NCI-H2227 (cell line): ENCODE measurements at regions not wholly inside any gene's neighbourhood (a gene's known extent, or its start where the extent isn't known, plus 50 kb on each side); places are given as distances from the start of the nearest gene placed in this dataset.

Experiments
- DNase-seq: peaks from one replicate; lab custom pipeline; 2025; ENCODE audit not compliant: unreplicated experiment; lab: John Stamatoyannopoulos, UW

- no peak for DNase-seq
Observed at GRCh38 chr17:51486091-51486490, 225.7 kb downstream of the UTP18 start.

GRCh38 chr17:51486885-51487520 is 226.7 kb downstream of the UTP18 start:
- DNase-seq, result no peak

- peak; percentile 5 for DNase-seq
Observed at GRCh38 chr17:51487947-51488346, 227.6 kb downstream of the UTP18 start.

GRCh38 chr17:51491416-51491815 is 231.1 kb downstream of the UTP18 start:
- no peak for DNase-seq

- DNase-seq, result no peak
Observed at GRCh38 chr17:51493206-51493605, 232.9 kb downstream of the UTP18 start.

- peak; percentile 9 for DNase-seq
Observed at GRCh38 chr17:51496378-51496777, 236.0 kb downstream of the UTP18 start.

GRCh38 chr17:51499897-51500296 is 239.6 kb downstream of the UTP18 start:
- DNase-seq, result no peak

GRCh38 chr17:51500454-51500853 is 240.1 kb downstream of the UTP18 start:
- peak; percentile 23 for DNase-seq

- no peak for DNase-seq
Observed at GRCh38 chr17:51505450-51505849, 245.1 kb downstream of the UTP18 start.

GRCh38 chr17:51507444-51507843 is 247.1 kb downstream of the UTP18 start:
- no peak for DNase-seq

- DNase-seq, result no peak
Observed at GRCh38 chr17:51508048-51508447, 247.7 kb downstream of the UTP18 start.

- DNase-seq, result no peak
Observed at GRCh38 chr17:51510940-51511339, 250.6 kb downstream of the UTP18 start.

GRCh38 chr17:51512220-51512907 is 252.0 kb downstream of the UTP18 start:
- no peak for DNase-seq

- no peak for DNase-seq
Observed at GRCh38 chr17:51516924-51517323, 256.6 kb downstream of the UTP18 start.

GRCh38 chr17:51524524-51524923 is 264.2 kb downstream of the UTP18 start:
- DNase-seq, result no peak

GRCh38 chr17:51526507-51526906 is 266.2 kb downstream of the UTP18 start:
- no peak for DNase-seq

GRCh38 chr17:51527225-51527982 is 267.1 kb downstream of the UTP18 start:
- no peak for DNase-seq

GRCh38 chr17:51528111-51528510 is 267.8 kb downstream of the UTP18 start:
- no peak for DNase-seq

- DNase-seq, result no peak
Observed at GRCh38 chr17:51533219-51533618, 272.9 kb downstream of the UTP18 start.

- DNase-seq, result no peak
Observed at GRCh38 chr17:51533821-51534220, 273.5 kb downstream of the UTP18 start.

GRCh38 chr17:51536627-51537026 is 276.3 kb downstream of the UTP18 start:
- no peak for DNase-seq

- DNase-seq, result peak; percentile 62
Observed at GRCh38 chr17:51537996-51538550, 277.7 kb downstream of the UTP18 start.
